AG09319 (cell line): ENCODE measurements at regions not wholly inside any gene's neighbourhood (a gene's known extent, or its start where the extent isn't known, plus 50 kb on each side); places are given as distances from the start of the nearest gene placed in this dataset.
"Not testable (repeated sequence)": the region's sequence is repeated elsewhere in the genome, so short reads cannot be mapped to it uniquely, and the experiment has no call there.

Experiments used
- DNase-seq: peaks from one replicate; pipeline ENCODE4 v3.0.0-alpha.2; 2010; ENCODE audit warnings: low read depth; ENCODE audit errors: extremely low read depth
- CTCF ChIP-seq: IDR thresholded peaks from 2 replicates; pipeline ENCODE4 v1.5.1; 2011; ENCODE audit warnings: low read depth, mild to moderate bottlenecking, inconsistent platforms, low read length, moderate library complexity

- DNase-seq = no peak
- TF ChIP-seq CTCF = no peak
Measured at GRCh38 chr2:183838295-183838694, 714.1 kb downstream of the NUP35 start.

GRCh38 chr2:183840061-183840584, 715.9 kb downstream of the NUP35 start:
- no peak for TF ChIP-seq CTCF
- DNase-seq = no peak

- not testable (repeated sequence) for DNase-seq
Measured at GRCh38 chr2:183849826-183850225, 725.6 kb downstream of the NUP35 start.

GRCh38 chr2:183859129-183859528, 734.9 kb downstream of the NUP35 start:
- DNase-seq = no peak
- TF ChIP-seq CTCF = no peak

GRCh38 chr2:183866666-183867065, 731.7 kb upstream of the ZNF804A start:
- DNase-seq = no peak
- no peak for TF ChIP-seq CTCF

- no peak for TF ChIP-seq CTCF
- DNase-seq = no peak
Measured at GRCh38 chr2:183867206-183867605, 731.1 kb upstream of the ZNF804A start.

- no peak for TF ChIP-seq CTCF
- no peak for DNase-seq
Measured at GRCh38 chr2:183868153-183868552, 730.2 kb upstream of the ZNF804A start.

- no peak for TF ChIP-seq CTCF
- DNase-seq = no peak
Measured at GRCh38 chr2:183868707-183869106, 729.6 kb upstream of the ZNF804A start.
